ENCODE measurements at regions not wholly inside any gene's neighbourhood (a gene's known extent, or its start where the extent isn't known, plus 50 kb on each side); places are given as distances from the start of the nearest gene placed in this dataset.
"Not testable (repeated sequence)": the region's sequence is repeated elsewhere in the genome, so short reads cannot be mapped to it uniquely, and the experiment has no call there.

DNA sequence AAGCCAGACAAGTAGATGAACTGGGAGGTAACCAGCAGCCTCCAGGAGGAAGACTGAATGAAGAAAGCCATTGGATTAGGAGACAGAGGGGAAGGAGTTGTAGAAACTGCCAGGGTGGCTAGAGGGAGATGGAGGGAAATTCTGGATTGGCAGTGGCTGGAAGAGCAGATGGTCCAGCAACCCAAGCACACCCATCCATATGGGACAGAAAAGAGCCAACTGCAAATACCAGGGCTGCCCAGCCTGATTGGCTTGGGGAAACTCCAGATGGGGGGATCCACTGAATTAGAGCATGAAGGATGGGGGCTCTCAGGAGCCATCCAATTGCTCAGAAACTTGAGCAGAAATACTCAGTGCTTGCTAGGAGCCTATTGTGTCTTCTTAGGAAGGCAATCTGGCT is 173.5 kb upstream of the EPB41L3 start:
- no peak for DNase-seq

DNA sequence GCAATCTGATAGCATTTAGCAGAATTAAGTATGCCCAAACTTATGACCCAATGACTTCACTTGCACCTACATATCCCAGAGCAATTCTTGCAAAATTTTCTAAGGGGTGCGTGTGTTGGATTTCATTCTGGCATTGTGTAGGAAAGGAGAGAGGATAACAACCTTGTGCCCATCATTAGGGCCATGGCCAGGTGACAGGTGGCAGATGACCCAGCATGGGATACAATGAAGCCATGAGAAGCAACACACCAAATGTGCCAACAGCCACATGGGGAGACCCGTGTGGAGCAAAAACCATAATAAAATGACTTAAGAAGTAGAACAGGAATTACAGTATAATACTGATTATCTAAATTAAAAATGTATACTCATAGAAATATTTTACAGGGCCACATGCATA is 166.9 kb upstream of the EPB41L3 start:
- DNase-seq = no peak

DNA sequence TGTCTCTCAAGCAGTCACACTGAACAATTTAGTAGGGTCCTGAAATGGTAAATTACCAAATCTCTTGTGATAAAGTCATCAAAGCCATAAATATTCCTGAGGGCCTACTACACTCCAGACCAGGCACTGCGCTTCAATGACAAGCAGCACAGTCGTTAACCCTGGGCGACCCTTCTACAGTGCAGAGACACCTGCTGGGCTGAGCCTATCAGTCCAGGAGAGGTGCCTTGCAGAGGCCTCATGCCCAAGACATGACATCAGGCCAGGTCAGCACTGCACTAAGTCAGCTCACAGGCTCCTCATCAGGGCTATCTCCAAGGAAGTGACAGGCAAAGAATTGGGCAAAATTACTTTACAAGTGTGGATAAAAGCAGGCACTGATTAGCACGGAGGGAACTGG is 166.4 kb upstream of the EPB41L3 start:
- DNase-seq = no peak

GRCh38 chr18:5709476-5710095 is 165.8 kb upstream of the EPB41L3 start:
- no peak for DNase-seq

GRCh38 chr18:5707586-5707985 is 163.8 kb upstream of the EPB41L3 start:
- DNase-seq = no peak

DNA sequence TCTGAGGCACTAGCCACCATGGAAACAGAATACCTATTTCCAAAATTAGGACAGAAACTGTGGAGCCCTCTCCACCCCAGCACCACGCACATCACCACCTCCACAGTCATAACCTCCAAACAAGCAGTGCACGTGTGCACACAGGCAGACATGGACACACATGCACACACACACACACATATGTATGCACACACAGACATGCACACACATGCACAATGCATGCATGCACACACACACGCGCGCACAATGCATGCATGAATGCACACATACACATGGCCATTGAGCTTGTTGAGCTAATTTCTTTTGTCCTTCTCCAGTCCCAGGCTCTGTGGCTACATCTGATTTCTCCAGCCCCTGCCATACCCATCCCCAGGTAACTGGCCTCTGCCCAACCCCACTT is 161.6 kb upstream of the EPB41L3 start:
- no peak for DNase-seq

DNA sequence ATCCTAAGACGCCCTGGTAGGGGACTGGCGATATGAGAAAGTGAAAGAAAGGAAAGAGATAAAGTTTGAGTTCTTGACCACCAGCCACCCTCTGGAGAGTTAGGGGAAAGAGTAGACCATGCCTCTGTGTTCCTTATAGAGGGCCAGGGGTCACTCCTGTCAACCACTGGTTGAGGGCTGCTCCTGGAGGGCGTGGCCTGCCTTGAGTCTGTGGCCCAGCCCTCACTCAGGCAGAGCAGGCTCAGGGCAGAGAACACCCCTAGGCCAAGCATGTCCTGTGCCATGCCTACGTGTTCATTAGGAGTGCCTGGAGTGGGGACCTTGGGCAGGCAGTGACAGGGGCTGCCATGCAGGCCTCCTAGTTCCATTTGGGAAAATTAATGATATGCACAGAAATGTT is 161.1 kb upstream of the EPB41L3 start:
- DNase-seq = no peak

DNA sequence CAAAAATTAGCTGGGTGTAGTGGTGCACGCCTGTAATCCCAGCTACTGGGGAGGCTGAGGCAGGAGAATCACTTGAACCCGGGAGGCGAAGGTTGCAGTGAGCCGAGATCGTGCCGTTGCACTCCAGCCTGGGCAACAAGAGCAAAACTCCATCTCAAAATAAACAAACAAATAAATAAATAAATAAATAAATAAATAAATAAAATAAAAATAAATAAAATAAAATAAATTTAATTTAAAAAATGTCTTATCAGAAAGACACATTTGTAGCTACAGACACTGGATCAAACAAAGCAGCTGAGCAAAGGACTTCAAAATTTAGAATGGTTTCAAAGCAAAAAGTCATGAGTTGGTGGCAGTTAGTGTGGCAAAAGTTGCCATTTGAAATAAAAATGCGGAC is 158.2 kb upstream of the EPB41L3 start:
- not testable (repeated sequence) for DNase-seq

DNA sequence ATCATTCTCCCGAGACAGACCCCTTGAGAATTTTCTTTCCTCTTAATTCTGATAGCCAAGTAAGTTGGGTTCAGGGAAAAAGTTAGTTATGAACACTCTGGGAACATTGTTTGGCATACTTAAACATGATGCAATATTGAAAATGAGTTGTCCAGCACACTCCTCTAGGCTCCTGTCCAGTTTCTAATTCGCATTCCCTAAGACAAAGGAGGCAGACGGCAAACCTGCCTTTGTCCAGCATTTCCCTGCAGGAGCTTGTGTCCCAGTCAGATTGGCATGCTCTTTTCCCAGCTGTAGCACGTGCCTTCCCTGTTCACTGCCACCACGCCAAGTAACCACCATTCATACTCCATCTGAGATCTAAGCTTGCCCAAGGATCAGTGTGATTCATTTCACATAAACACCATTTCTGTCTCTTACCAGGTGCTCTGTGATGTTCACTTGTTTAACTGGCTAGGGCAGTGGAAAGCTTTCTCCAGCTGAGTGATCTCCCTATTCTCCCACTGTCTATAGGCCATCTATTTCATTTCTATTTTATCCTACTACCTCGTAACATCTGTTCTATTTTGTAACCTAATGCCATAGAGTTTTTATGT is 150.0 kb upstream of the EPB41L3 start:
- no peak for DNase-seq

DNA sequence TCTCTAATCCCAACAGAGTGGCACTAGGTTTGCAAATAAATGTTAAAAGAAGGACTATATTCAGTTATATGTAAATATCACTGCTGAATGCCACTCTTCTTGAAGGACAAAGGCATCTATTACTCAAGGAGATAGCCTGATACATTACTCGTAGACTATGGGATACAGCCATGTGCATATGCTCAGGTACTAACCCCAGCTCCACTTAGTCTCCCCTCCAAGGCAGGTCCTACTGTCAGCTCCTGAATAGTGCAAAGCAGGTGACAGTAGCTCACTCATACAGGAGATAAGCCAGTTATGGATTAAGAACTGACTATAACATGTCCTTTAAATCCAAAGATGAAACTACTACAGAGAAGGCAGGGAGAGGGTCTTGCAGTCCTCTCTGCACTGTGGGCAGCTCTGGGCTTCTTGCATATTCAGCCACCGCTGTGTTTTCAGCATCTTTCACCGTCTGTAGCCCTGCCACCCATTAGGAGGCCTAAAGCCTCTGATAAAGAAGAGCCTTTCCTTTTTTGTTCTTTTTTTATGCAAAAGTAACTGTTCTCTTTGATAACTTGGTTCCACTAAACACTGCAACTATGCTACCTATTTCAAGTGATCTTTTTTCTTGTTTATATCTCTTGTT is 135.1 kb upstream of the EPB41L3 start:
- no peak for DNase-seq

GRCh38 chr18:5678278-5678677 is 134.5 kb upstream of the EPB41L3 start:
- DNase-seq = no peak

GRCh38 chr18:5673616-5674015 is 129.8 kb upstream of the EPB41L3 start:
- no peak for DNase-seq

DNA sequence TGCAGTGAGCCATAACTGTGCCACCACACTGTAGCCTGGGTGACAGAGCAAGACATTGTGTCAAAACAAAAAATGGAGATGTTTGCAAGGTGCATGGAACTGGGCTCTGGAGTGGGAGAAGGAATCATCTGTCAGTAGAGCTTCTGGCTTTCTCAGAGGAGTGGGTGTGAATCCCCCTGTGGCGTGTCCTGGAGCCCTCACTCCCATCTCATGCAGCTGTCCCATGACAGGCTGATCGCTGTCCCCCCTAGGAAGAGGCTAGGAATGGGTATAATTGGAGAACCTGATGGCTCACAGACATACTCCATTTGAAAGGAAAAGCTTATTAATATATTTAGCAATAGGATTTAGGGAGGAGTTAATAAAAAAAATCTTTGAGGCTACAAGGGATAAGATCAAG is 125.8 kb upstream of the EPB41L3 start:
- no peak for DNase-seq

GRCh38 chr18:5668087-5668715 is 124.4 kb upstream of the EPB41L3 start:
- no peak for DNase-seq

GRCh38 chr18:5667356-5667755 is 123.6 kb upstream of the EPB41L3 start:
- DNase-seq = no peak

DNA sequence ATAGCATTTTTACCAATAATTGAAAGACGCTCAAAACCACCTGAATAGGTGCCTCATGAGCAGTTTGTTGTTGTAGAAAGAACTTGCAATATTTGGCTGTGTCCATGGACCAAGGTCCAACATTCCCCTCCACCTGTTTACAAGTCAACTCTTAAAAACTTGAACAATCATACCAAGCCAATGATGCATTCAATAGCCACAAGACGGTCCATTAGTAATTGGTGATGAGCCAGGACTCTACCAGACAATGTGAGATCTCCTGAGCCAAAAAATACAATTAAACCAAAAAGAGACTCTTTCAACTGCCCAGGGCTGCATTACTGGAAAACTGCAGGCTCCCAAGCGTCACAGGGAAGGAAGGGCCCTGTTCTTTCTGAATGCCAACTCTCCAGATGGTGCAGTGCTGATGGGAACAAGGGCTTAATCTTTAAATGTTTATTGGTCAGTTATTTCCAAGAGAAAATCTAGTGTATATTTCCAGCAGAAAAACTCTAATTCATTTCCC is 118.8 kb upstream of the EPB41L3 start:
- DNase-seq = no peak

- DNase-seq = no peak
Measured at GRCh38 chr18:5661179-5661578, 117.4 kb upstream of the EPB41L3 start.

DNA sequence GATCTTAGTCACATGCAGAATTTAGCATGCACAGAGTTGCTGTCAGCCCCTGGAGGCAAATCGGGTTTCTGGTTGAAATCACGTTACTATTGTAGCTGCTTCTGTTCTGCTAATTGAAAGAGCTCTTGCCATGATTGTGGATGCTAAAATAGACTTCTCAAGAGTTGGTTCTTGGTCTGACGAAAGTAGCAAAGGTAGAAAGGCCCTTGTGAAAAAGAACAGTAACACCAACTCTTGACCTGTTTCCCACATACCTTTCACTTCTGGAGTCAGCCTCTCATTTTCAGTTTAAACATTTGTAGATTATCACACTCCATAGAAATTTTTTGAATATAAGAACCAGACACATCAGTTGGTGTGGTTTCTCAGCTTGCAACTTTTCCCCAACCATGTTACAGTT is 110.0 kb upstream of the EPB41L3 start:
- no peak for DNase-seq

DNA sequence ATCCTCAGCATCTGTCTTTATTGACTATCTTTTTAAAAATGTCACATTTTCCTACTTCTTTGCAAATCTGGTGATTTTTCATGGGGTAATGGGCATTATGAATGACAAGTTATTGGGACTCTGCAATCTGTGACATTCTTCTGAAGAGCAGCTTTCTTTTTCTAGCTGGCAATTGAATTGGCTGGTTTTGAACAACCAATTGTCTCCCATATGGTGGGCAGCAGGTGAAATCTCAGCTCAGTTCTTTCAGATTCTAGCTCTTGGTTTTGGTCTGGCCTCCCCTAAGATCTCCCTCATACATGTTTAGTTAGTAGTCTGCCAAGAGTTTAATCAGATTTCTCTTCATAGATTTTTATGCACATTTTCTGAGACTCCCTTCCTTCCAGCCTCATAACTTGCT is 107.9 kb upstream of the EPB41L3 start:
- DNase-seq = no peak

DNA sequence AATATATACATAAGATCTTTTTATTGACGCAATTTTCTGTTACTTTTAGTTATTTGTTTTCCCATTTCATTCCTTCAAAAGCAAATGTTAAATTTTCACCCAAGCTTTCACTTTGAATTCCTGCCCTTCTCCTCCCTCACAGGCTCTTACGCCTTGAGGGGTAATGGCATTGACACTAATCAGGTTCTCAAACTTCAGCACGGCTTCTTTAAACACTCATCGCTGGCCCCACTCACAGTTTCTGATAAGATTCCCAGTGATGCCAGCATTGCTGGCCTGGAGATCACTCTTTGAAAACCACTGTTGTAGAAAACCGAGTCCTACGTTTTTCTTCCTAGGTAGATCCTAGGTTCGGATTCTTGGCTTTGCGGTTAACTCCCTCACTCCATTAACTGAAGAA is 105.6 kb upstream of the EPB41L3 start:
- DNase-seq = no peak

DNA sequence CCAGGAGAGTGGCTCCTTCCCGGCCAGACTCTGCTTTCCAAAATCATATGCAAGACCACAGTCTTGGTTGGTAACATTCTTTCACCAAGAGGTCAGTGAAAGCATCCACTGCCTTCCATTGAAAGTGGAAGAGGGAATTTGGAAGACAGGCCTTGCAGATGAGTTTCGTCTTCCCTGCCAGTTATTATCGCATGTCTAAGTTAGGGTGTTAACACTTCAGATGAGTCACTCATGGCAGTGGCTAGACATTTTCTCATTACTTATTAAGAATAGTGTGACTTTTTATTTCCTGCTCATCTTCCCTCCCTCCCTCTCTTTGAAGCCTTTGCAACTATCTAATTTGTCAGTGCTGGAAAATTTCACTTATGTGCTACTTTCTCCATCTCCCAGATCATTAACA is 102.9 kb upstream of the EPB41L3 start:
- DNase-seq = no peak

DNA sequence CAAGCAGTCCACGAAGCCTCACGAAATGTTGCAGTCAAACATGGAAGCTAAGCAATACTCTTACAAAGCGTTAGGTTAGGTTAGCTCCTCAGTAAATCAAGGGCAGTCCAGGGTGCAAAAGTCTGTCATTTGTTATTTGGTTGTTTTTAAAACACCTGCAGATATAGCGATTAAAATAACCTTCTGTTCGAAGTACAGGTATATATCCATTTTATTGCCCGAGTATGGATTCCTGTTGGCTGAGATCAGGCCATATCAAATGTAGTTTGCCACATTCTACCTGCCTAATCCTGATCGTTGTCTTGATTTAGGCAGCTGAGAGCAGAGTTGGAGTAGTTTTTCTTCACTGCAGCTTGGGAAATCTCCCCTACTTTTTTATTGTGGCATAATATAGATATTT is 99.5 kb upstream of the EPB41L3 start:
- DNase-seq = no peak

DNA sequence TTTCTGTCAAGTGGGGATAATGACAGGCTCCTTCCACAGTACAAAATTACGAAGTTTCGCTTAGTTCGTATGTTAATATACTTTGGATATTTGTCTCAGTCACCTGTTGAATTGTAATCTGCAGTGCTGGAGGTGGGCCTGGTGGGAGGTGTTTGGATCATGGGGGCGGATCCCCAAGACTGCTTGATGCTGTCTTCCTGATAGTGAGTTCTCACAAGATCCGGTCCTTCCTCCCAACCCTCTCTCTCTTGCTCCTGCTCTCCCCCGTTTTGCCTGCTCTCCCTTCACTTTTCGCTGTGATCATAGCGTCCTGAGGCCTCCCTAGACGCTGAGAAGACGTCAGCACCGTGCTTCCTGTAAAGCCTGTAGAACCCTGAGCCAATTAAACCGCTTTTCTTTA is 97.1 kb upstream of the EPB41L3 start:
- no peak for DNase-seq

DNA sequence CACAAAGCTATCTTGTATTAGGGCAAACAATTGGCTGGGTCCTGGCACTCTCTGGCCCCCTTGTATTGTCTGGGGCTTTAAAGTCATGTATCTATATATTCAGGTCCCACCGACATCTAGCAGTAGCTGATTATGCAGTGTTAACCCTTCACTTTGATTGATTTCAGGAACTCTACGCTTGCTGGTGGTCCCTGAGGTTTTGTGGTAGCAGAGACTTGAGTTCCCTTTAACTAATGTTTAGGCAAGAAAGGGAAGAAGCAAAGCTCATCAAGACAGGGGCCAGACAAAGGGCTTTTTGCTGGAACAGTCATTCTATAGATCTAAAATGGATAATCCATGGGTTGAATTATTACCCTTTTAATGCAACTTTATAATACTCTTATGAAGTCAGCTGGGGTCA is 95.3 kb upstream of the EPB41L3 start:
- DNase-seq = no peak
